Peyer's patch (tissue), 4 donors: ENCODE measurements at regions not wholly inside any gene's neighbourhood (a gene's known extent, or its start where the extent isn't known, plus 50 kb on each side); places are given as distances from the start of the nearest gene placed in this dataset.

ENCODE experiments used
- CTCF ChIP-seq, 6 experiments: fragments of 450-650 bp in 4 of 6; fragments of 200-600 bp in 2 of 6; sonication (generic) in 1 of 6; IDR thresholded peaks; one replicate each; pipeline ENCODE4 v1.5.1; 2017 to 2019; ENCODE audit warnings: antibody characterized with exemption in 6 of 6, mild to moderate bottlenecking in 3 of 6, moderate library complexity in 1 of 6
- POLR2A ChIP-seq, 2 donors: fragments of 450-650 bp; IDR thresholded peaks; one replicate each; pipeline ENCODE4 v1.5.1; 2017; ENCODE audit warnings: antibody characterized with exemption in 2 of 2, mild to moderate bottlenecking in 2 of 2, moderate library complexity in 2 of 2

- TF ChIP-seq CTCF (IDR thresholded peaks at IDR 0.05) (no peak), POLR2A (IDR thresholded peaks at IDR 0.05) (no peak)
Measured at GRCh38 chrX:23504895-23505294, 162.4 kb upstream of the PRDX4 start.
